BE2C (cell line): ENCODE measurements at regions not wholly inside any gene's neighbourhood (a gene's known extent, or its start where the extent isn't known, plus 50 kb on each side); places are given as distances from the start of the nearest gene placed in this dataset.
"Not testable (repeated sequence)": the region's sequence is repeated elsewhere in the genome, so short reads cannot be mapped to it uniquely, and the experiment has no call there.

Source experiments
- DNase-seq: peaks from one replicate; pipeline ENCODE4 v3.0.0-alpha.2; 2020
- H3K27me3 ChIP-seq: fragments of 250-450 bp; sonication (Bioruptor Pico); 2 replicates; pipeline ENCODE4 v1.5.1; 2020; ENCODE audit warnings: mild to moderate bottlenecking
- H3K36me3 ChIP-seq: fragments of 250-450 bp; sonication (Bioruptor Pico); 2 replicates; pipeline ENCODE4 v1.5.1; 2020; ENCODE audit warnings: mild to moderate bottlenecking
- H3K4me1 ChIP-seq: fragments of 250-450 bp; sonication (Bioruptor Pico); 2 replicates; pipeline ENCODE4 v1.5.1; 2020
- H3K4me3 ChIP-seq: 2 replicates; pipeline ENCODE4 v1.5.1; 2011; ENCODE audit warnings: low read depth, low read length
- H3K9me3 ChIP-seq: fragments of 250-450 bp; sonication (Bioruptor Pico); 2 replicates; pipeline ENCODE4 v1.5.1; 2020
- CTCF ChIP-seq: IDR thresholded peaks from 2 replicates; pipeline ENCODE4 v1.5.1; 2012; ENCODE audit warnings: mild to moderate bottlenecking, low read depth, low read length

DNA sequence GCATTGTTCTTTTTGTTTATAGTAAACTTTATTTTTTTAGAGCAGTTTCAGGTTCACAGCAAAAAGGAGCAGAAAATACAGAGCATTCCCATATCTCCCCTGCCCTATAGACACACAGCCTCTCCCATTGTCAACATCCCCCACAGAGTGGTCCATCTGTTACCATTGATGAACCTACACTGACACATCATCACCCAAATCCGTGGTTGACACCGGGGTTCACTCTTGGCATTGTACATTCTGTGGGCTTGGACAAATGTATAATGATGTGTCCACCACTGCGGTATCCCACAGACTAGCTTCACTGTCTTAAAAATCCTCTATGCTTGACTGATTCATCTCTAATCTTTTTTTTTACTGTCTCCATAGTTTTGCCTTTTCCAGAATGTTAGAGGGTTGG, 120.7 kb upstream of the SPATA31C2 start:
- DNase-seq: no peak
- TF ChIP-seq CTCF: no peak
- H3K36me3 ChIP-seq: no peaks in the 10 kb centered on the region

GRCh38 chr9:88258601-88259000, 120.3 kb upstream of the SPATA31C2 start:
- TF ChIP-seq CTCF: no peak
- H3K36me3 ChIP-seq: no peaks in the 10 kb centered on the region
- DNase-seq: no peak
- H3K27me3 ChIP-seq: no peaks in the 10 kb centered on the region
- no peak overlapping the region for H3K4me3 ChIP-seq
- H3K9me3 ChIP-seq: no peaks in the 10 kb centered on the region
- H3K4me1 ChIP-seq: no peaks in the 10 kb centered on the region

More for the DNA sequence above, 120.7 kb upstream of the SPATA31C2 start:
- Histone ChIP-seq H3K4me3 (no peak overlapping the region), H3K27me3 (no peaks in the 10 kb centered on the region), H3K4me1 (no peaks in the 10 kb centered on the region), H3K9me3 (no peaks in the 10 kb centered on the region)

GRCh38 chr9:88258024-88258423, 119.7 kb upstream of the SPATA31C2 start:
- no peak overlapping the region for H3K4me3 ChIP-seq
- no peaks in the 10 kb centered on the region for H3K27me3 ChIP-seq
- no peak for DNase-seq

GRCh38 chr9:88256216-88256615, 117.9 kb upstream of the SPATA31C2 start:
- no peaks in the 10 kb centered on the region; the same call in 1 of the 2 replicates for H3K9me3 ChIP-seq
- H3K27me3 ChIP-seq: no peaks in the 10 kb centered on the region
- DNase-seq: no peak
- no peak for TF ChIP-seq CTCF
- H3K4me3 ChIP-seq: no peak overlapping the region
- no peaks in the 10 kb centered on the region for H3K36me3 ChIP-seq
- no peaks in the 10 kb centered on the region for H3K4me1 ChIP-seq

More at GRCh38 chr9:88258024-88258423, 119.7 kb upstream of the SPATA31C2 start:
- Histone ChIP-seq H3K36me3 (no peaks in the 10 kb centered on the region), H3K4me1 (no peaks in the 10 kb centered on the region), H3K9me3 (no peaks in the 10 kb centered on the region)
- TF ChIP-seq CTCF: no peak

- H3K4me1 ChIP-seq, H3K27me3 ChIP-seq, H3K4me3 ChIP-seq, H3K9me3 ChIP-seq, H3K36me3 ChIP-seq, DNase-seq: not testable (repeated sequence)
Measured at GRCh38 chr9:88255806-88256205, 117.5 kb upstream of the SPATA31C2 start.

GRCh38 chr9:88251903-88252302, 113.6 kb upstream of the SPATA31C2 start:
- no peak for DNase-seq
- no peaks in the 10 kb centered on the region for H3K4me1 ChIP-seq
- no peak for TF ChIP-seq CTCF
- H3K9me3 ChIP-seq: no peaks in the 10 kb centered on the region; the same call in 1 of the 2 replicates
- H3K36me3 ChIP-seq: no peaks in the 10 kb centered on the region
- H3K27me3 ChIP-seq: no peaks in the 10 kb centered on the region
- no peak overlapping the region for H3K4me3 ChIP-seq

DNA sequence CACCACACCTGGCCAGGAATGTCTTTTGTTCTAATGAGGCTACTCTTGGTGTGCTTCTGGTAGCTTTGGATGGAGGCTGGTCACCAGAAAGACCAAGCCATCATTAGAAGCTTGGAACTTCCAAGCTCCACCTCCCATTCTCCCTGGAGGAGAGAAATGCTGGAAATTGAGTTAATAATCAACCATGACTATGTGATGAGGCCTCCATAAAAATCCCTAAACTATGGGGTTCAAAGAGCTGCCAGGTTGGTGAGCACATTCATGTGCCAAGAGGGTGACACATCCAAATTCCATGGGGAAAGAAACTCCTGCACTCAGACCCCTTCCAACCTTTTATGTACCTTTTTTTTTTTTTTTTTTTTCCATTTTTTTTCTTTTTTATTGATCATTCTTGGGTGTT, 105.5 kb upstream of the SPATA31C2 start:
- TF ChIP-seq CTCF: no peak
- no peak for DNase-seq
- Histone ChIP-seq H3K27me3 (no peaks in the 10 kb centered on the region), H3K4me1 (no peaks in the 10 kb centered on the region), H3K36me3 (no peaks in the 10 kb centered on the region), H3K4me3 (no peak overlapping the region), H3K9me3 (no peaks in the 10 kb centered on the region)
